ENCODE measurements at regions not wholly inside any gene's neighbourhood (a gene's known extent, or its start where the extent isn't known, plus 50 kb on each side); places are given as distances from the start of the nearest gene placed in this dataset.

- H3K4me1 ChIP-seq (ENCODE audit: control insufficient read depth in 3 of 3, insufficient read depth in 3 of 3, low read length in 3 of 3): no peaks in the 10 kb centered on the region
- no peaks in the 10 kb centered on the region for H3K27me3 ChIP-seq (ENCODE audit: control insufficient read depth in 3 of 3, insufficient read depth in 3 of 3, low read length in 3 of 3)
- no peak overlapping the region for H3K4me3 ChIP-seq (ENCODE audit: low read length in 3 of 3)
- no peaks in the 10 kb centered on the region for H3K9me3 ChIP-seq (ENCODE audit: control insufficient read depth in 3 of 3, low read length in 3 of 3)
- H3K36me3 ChIP-seq (ENCODE audit: control insufficient read depth in 3 of 3, insufficient read depth in 3 of 3, low read length in 3 of 3): no peaks in the 10 kb centered on the region
- no peak overlapping the region for H3K9ac ChIP-seq (ENCODE audit: low read depth in 1 of 3, low read length in 3 of 3)
- no peak overlapping the region for H3K27ac ChIP-seq (ENCODE audit: low read depth, low read length)
Observed at GRCh38 chr2:104648376-104648775, 205.5 kb upstream of the POU3F3 start.

DNA sequence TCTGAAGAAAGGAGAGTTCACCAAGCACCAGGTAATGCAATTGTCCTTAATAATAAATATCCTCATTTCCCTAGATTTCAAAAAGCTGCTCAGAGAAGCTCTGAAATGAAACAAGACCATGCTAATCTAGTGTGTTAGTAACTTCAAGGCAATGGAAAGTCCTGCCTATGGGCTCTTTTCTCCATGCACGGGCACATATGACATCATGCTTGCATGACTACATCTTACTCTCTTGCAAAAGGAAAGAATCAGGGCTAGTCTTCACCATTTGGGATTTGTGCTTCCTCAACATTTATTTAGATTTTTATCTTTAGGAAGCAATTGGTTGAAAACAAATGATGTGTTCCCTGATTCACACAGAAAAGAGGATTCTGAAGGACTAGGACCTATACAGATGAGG, 204.0 kb upstream of the POU3F3 start:
- Histone ChIP-seq H3K4me3 (ENCODE audit: low read length in 3 of 3) (no peak overlapping the region), H3K36me3 (ENCODE audit: control insufficient read depth in 3 of 3, insufficient read depth in 3 of 3, low read length in 3 of 3) (no peaks in the 10 kb centered on the region), H3K27me3 (ENCODE audit: control insufficient read depth in 3 of 3, insufficient read depth in 3 of 3, low read length in 3 of 3) (no peaks in the 10 kb centered on the region), H3K27ac (ENCODE audit: low read depth, low read length) (no peak overlapping the region), H3K4me1 (ENCODE audit: control insufficient read depth in 3 of 3, insufficient read depth in 3 of 3, low read length in 3 of 3) (no peaks in the 10 kb centered on the region), H3K9ac (ENCODE audit: low read depth in 1 of 3, low read length in 3 of 3) (no peak overlapping the region), H3K9me3 (ENCODE audit: control insufficient read depth in 3 of 3, low read length in 3 of 3) (no peaks in the 10 kb centered on the region)

- no peak overlapping the region for H3K4me3 ChIP-seq (ENCODE audit: low read length in 3 of 3)
- H3K36me3 ChIP-seq (ENCODE audit: control insufficient read depth in 3 of 3, insufficient read depth in 3 of 3, low read length in 3 of 3): no peaks in the 10 kb centered on the region
- no peak overlapping the region for H3K27ac ChIP-seq (ENCODE audit: low read depth, low read length)
- no peak overlapping the region for H3K9ac ChIP-seq (ENCODE audit: low read depth in 1 of 3, low read length in 3 of 3)
- H3K27me3 ChIP-seq (ENCODE audit: control insufficient read depth in 3 of 3, insufficient read depth in 3 of 3, low read length in 3 of 3): no peaks in the 10 kb centered on the region
- H3K4me1 ChIP-seq (ENCODE audit: control insufficient read depth in 3 of 3, insufficient read depth in 3 of 3, low read length in 3 of 3): no peaks in the 10 kb centered on the region
- H3K9me3 ChIP-seq (ENCODE audit: control insufficient read depth in 3 of 3, low read length in 3 of 3): no peaks in the 10 kb centered on the region
Observed at GRCh38 chr2:104650405-104650996, 203.4 kb upstream of the POU3F3 start.

DNA sequence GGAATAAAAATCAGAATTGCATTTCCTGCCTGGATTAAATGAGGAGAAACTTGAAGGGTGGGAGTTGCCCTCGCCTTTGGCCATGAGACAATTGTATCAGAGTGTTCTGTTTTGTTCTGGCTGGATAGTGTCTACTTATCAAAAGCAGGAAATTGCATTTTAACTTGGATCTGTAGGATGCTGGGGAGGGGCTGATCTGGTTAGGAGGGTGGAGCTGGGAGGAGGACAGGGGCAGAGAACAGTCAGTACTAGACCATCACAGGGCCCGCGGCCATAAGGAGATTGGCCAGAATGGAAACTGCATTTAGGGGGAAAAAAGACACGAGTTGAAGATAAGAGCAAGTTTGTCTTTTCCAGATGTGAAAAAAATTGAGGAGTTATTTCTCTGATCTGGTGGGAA, 199.1 kb upstream of the POU3F3 start:
- no peaks in the 10 kb centered on the region for H3K36me3 ChIP-seq (ENCODE audit: control insufficient read depth in 3 of 3, insufficient read depth in 3 of 3, low read length in 3 of 3)
- H3K27ac ChIP-seq (ENCODE audit: low read depth, low read length): no peak overlapping the region
- peaks cover 0 to 12% (median 0%) of the 10 kb centered on the region in 3 donors for H3K4me1 ChIP-seq (ENCODE audit: control insufficient read depth in 3 of 3, insufficient read depth in 3 of 3, low read length in 3 of 3)
- H3K4me3 ChIP-seq (ENCODE audit: low read length in 3 of 3): no peak overlapping the region
- H3K9ac ChIP-seq (ENCODE audit: low read depth in 1 of 3, low read length in 3 of 3): no peak overlapping the region
- H3K9me3 ChIP-seq (ENCODE audit: control insufficient read depth in 3 of 3, low read length in 3 of 3): no peaks in the 10 kb centered on the region
- H3K27me3 ChIP-seq (ENCODE audit: control insufficient read depth in 3 of 3, insufficient read depth in 3 of 3, low read length in 3 of 3): peaks cover 3 to 16% (median 10%) of the 10 kb centered on the region in 3 donors

GRCh38 chr2:104656571-104657163, 197.2 kb upstream of the POU3F3 start:
- Histone ChIP-seq H3K9ac (ENCODE audit: low read depth in 1 of 3, low read length in 3 of 3) (no peak overlapping the region), H3K27ac (ENCODE audit: low read depth, low read length) (no peak overlapping the region), H3K9me3 (ENCODE audit: control insufficient read depth in 3 of 3, low read length in 3 of 3) (no peaks in the 10 kb centered on the region), H3K27me3 (ENCODE audit: control insufficient read depth in 3 of 3, insufficient read depth in 3 of 3, low read length in 3 of 3) (peaks cover 5 to 24% (median 15%) of the 10 kb centered on the region in 3 donors), H3K4me3 (ENCODE audit: low read length in 3 of 3) (no peak overlapping the region), H3K36me3 (ENCODE audit: control insufficient read depth in 3 of 3, insufficient read depth in 3 of 3, low read length in 3 of 3) (no peaks in the 10 kb centered on the region), H3K4me1 (ENCODE audit: control insufficient read depth in 3 of 3, insufficient read depth in 3 of 3, low read length in 3 of 3) (peaks cover 0 to 12% (median 0%) of the 10 kb centered on the region in 3 donors)

DNA sequence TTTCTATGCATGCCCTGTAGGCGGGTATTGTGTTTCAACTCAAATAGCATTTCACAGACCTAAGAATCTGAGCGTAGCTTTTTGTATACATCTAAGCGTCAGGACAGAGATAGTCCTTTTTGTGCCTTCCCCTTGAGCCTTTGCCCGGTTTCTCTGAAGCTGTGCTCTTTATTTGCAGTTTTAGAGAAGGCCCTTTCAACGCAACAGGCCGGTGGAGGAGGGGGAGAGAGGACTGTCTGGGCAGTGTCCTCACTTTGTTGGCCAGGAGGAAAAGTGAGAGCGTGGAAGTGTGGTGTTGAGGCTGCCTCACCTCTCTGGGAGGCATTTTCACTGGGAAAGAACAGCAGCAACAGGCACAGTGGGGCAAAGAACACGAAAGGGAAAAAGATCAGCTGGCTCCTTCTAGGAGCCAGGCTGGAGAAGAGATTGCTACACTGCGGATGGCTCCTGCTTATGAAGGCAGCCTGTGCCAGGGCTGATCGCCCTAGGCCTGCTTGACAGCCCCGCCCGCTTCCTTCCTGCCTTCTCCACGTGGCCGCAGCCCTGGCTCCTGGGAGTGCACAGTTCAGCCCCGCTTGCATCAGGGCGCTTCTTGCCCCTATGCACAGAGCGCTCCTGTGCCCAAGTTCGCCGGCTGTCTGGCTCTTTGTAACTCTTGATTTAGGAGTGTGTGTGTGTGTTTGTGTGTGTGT, 195.6 kb upstream of the POU3F3 start:
- peaks cover 0 to 12% (median 0%) of the 10 kb centered on the region in 3 donors for H3K4me1 ChIP-seq (ENCODE audit: control insufficient read depth in 3 of 3, insufficient read depth in 3 of 3, low read length in 3 of 3)
- H3K27me3 ChIP-seq (ENCODE audit: control insufficient read depth in 3 of 3, insufficient read depth in 3 of 3, low read length in 3 of 3): peaks cover 5 to 27% (median 15%) of the 10 kb centered on the region in 3 donors
- no peaks in the 10 kb centered on the region for H3K36me3 ChIP-seq (ENCODE audit: control insufficient read depth in 3 of 3, insufficient read depth in 3 of 3, low read length in 3 of 3)
- H3K27ac ChIP-seq (ENCODE audit: low read depth, low read length): no peak overlapping the region
- no peak overlapping the region for H3K9ac ChIP-seq (ENCODE audit: low read depth in 1 of 3, low read length in 3 of 3)
- H3K9me3 ChIP-seq (ENCODE audit: control insufficient read depth in 3 of 3, low read length in 3 of 3): no peaks in the 10 kb centered on the region
- H3K4me3 ChIP-seq (ENCODE audit: low read length in 3 of 3): no peak overlapping the region

DNA sequence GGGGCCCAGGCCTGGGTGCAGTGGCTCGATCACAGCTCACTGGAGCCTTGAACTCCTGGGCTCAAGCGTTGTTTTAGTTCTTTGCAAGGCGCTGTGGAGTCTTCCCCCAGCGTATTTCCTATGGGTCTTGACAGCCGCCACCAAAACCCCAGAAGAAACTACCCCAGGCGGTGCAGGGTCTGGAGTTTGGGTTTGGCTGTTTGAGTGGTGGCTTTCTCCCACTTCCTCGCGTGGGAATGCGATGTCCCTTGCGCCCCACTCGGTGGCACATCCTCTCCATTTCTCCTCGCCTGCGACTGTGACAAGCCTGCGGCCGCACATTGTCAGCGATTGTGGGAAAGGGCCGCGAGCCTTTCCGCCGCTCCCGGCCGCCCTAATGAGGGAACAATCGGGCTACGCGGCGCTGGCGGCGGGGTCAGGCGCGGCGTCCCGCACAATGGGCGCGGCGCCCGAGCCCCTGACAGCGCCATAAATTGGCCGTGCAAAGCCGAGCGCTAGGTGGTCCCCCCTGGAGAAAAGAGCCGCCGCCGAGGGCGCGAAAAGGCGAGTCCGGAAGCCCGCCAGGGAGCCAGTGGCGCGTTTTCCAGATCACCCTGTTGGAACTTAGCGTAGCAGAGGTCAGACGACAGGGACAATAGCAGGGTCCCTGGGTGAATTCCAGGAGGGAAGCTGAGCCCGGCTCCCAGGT, 194.9 kb upstream of the POU3F3 start:
- H3K9me3 ChIP-seq (ENCODE audit: control insufficient read depth in 3 of 3, low read length in 3 of 3): no peaks in the 10 kb centered on the region
- H3K36me3 ChIP-seq (ENCODE audit: control insufficient read depth in 3 of 3, insufficient read depth in 3 of 3, low read length in 3 of 3): no peaks in the 10 kb centered on the region
- no peak overlapping the region for H3K27ac ChIP-seq (ENCODE audit: low read depth, low read length)
- H3K27me3 ChIP-seq (ENCODE audit: control insufficient read depth in 3 of 3, insufficient read depth in 3 of 3, low read length in 3 of 3): peaks cover 5 to 27% (median 15%) of the 10 kb centered on the region in 3 donors
- H3K9ac ChIP-seq (ENCODE audit: low read depth in 1 of 3, low read length in 3 of 3): no peak overlapping the region
- H3K4me1 ChIP-seq (ENCODE audit: control insufficient read depth in 3 of 3, insufficient read depth in 3 of 3, low read length in 3 of 3): peaks cover 0 to 12% (median 0%) of the 10 kb centered on the region in 3 donors
- peak overlapping the region in 1 of 3 donors; percentile 21 for H3K4me3 ChIP-seq (ENCODE audit: low read length in 3 of 3)

GRCh38 chr2:104660991-104661390, 192.9 kb upstream of the POU3F3 start:
- Histone ChIP-seq H3K4me3 (ENCODE audit: low read length in 3 of 3) (no peak overlapping the region), H3K4me1 (ENCODE audit: control insufficient read depth in 3 of 3, insufficient read depth in 3 of 3, low read length in 3 of 3) (peaks cover 0 to 12% (median 0%) of the 10 kb centered on the region in 3 donors), H3K36me3 (ENCODE audit: control insufficient read depth in 3 of 3, insufficient read depth in 3 of 3, low read length in 3 of 3) (no peaks in the 10 kb centered on the region), H3K27me3 (ENCODE audit: control insufficient read depth in 3 of 3, insufficient read depth in 3 of 3, low read length in 3 of 3) (peaks cover 5 to 27% (median 15%) of the 10 kb centered on the region in 3 donors), H3K9ac (ENCODE audit: low read depth in 1 of 3, low read length in 3 of 3) (no peak overlapping the region), H3K9me3 (ENCODE audit: control insufficient read depth in 3 of 3, low read length in 3 of 3) (no peaks in the 10 kb centered on the region), H3K27ac (ENCODE audit: low read depth, low read length) (no peak overlapping the region)

- Histone ChIP-seq H3K9ac (ENCODE audit: low read depth in 1 of 3, low read length in 3 of 3) (no peak overlapping the region), H3K36me3 (ENCODE audit: control insufficient read depth in 3 of 3, insufficient read depth in 3 of 3, low read length in 3 of 3) (no peaks in the 10 kb centered on the region), H3K27me3 (ENCODE audit: control insufficient read depth in 3 of 3, insufficient read depth in 3 of 3, low read length in 3 of 3) (peaks cover 3 to 11% (median 4%) of the 10 kb centered on the region in 3 donors), H3K9me3 (ENCODE audit: control insufficient read depth in 3 of 3, low read length in 3 of 3) (no peaks in the 10 kb centered on the region), H3K4me1 (ENCODE audit: control insufficient read depth in 3 of 3, insufficient read depth in 3 of 3, low read length in 3 of 3) (no peaks in the 10 kb centered on the region), H3K4me3 (ENCODE audit: low read length in 3 of 3) (no peak overlapping the region), H3K27ac (ENCODE audit: low read depth, low read length) (no peak overlapping the region)
Observed at GRCh38 chr2:104664672-104665071, 189.2 kb upstream of the POU3F3 start.

- Histone ChIP-seq H3K27ac (ENCODE audit: low read depth, low read length) (no peak overlapping the region), H3K36me3 (ENCODE audit: control insufficient read depth in 3 of 3, insufficient read depth in 3 of 3, low read length in 3 of 3) (no peaks in the 10 kb centered on the region), H3K27me3 (ENCODE audit: control insufficient read depth in 3 of 3, insufficient read depth in 3 of 3, low read length in 3 of 3) (peaks cover 0 to 8% (median 0%) of the 10 kb centered on the region in 3 donors), H3K4me1 (ENCODE audit: control insufficient read depth in 3 of 3, insufficient read depth in 3 of 3, low read length in 3 of 3) (no peaks in the 10 kb centered on the region), H3K4me3 (ENCODE audit: low read length in 3 of 3) (no peak overlapping the region), H3K9ac (ENCODE audit: low read depth in 1 of 3, low read length in 3 of 3) (no peak overlapping the region), H3K9me3 (ENCODE audit: control insufficient read depth in 3 of 3, low read length in 3 of 3) (no peaks in the 10 kb centered on the region)
Observed at GRCh38 chr2:104668631-104669030, 185.3 kb upstream of the POU3F3 start.

Measured in skeletal muscle tissue (tissue), 3 donors.